Thoracic aorta (tissue), 2 donors: ENCODE measurements at regions not wholly inside any gene's neighbourhood (a gene's known extent, or its start where the extent isn't known, plus 50 kb on each side); places are given as distances from the start of the nearest gene placed in this dataset.

Experiments used
- ATAC-seq: fragments of 150-250 bp; one replicate; pipeline ENCODE4 v1.8.0; 2017; ENCODE audit warnings: low read depth; ENCODE audit not compliant: insufficient number of reproducible peaks, low FRiP score
- DNase-seq: peaks from one replicate; pipeline ENCODE4 v3.0.0-alpha.2; 2020; ENCODE audit warnings: low spot score
- H3K27ac ChIP-seq, 2 donors: fragments of 200-600 bp; sonication (generic); 1 replicate in 1 of 2; 2 replicates in 1 of 2; pipeline ENCODE4 v1.5.1; 2016; ENCODE audit warnings: mild to moderate bottlenecking in 2 of 2, moderate library complexity in 2 of 2
- H3K27me3 ChIP-seq: fragments of 200-600 bp; sonication (generic); replicated peaks from 2 replicates; pipeline ENCODE4 v1.6.0; 2016; ENCODE audit warnings: mild to moderate bottlenecking; ENCODE audit not compliant: insufficient read depth
- H3K36me3 ChIP-seq: fragments of 200-600 bp; sonication (generic); one replicate; pipeline ENCODE4 v1.5.1; 2016
- H3K4me1 ChIP-seq, 2 donors: fragments of 200-600 bp; sonication (generic); 1 replicate in 1 of 2; 2 replicates in 1 of 2; pipeline versions ENCODE4 v1.5.1 to v1.6.0; 2016; ENCODE audit warnings: low read depth in 2 of 2, mild to moderate bottlenecking in 1 of 2; ENCODE audit not compliant: control insufficient read depth in 1 of 2
- H3K4me3 ChIP-seq: fragments of 200-600 bp; sonication (generic); 2 replicates; pipeline ENCODE4 v1.5.1; 2016; ENCODE audit warnings: mild to moderate bottlenecking
- H3K9me3 ChIP-seq: fragments of 200-600 bp; sonication (generic); 2 replicates; pipeline ENCODE4 v1.5.1; 2016
- CTCF ChIP-seq: fragments of 200-600 bp; sonication (generic); IDR thresholded peaks from one replicate; pipeline ENCODE4 v1.5.1; 2019; ENCODE audit warnings: antibody characterized with exemption

GRCh38 chr11:81578571-81578970 lies 1155.1 kb downstream of the FAM181B start:
- ATAC-seq (no peak), DNase-seq (no peak)
- H3K4me3 ChIP-seq, result no peak overlapping the region
- no peaks in the 10 kb centered on the region for H3K4me1 ChIP-seq
- H3K27ac ChIP-seq, result no peak overlapping the region
- no peak for TF ChIP-seq CTCF
- no peaks in the 10 kb centered on the region for H3K36me3 ChIP-seq
- H3K9me3 ChIP-seq, result no peaks in the 10 kb centered on the region
- no peaks in the 10 kb centered on the region for H3K27me3 ChIP-seq

- H3K4me1 ChIP-seq, result no peaks in the 10 kb centered on the region
- no peaks in the 10 kb centered on the region for H3K9me3 ChIP-seq
- H3K4me3 ChIP-seq, result no peak overlapping the region
- no peaks in the 10 kb centered on the region for H3K36me3 ChIP-seq
- ATAC-seq, result no peak
- TF ChIP-seq CTCF, result no peak
- DNase-seq, result no peak
- H3K27me3 ChIP-seq, result no peaks in the 10 kb centered on the region
- no peak overlapping the region for H3K27ac ChIP-seq
Observed at GRCh38 chr11:81574301-81574700, 1159.4 kb downstream of the FAM181B start.

GRCh38 chr11:81573367-81573766 lies 1160.3 kb downstream of the FAM181B start:
- no peak for ATAC-seq
- DNase-seq, result no peak
- TF ChIP-seq CTCF, result no peak
- Histone ChIP-seq H3K27ac (no peak overlapping the region), H3K9me3 (no peaks in the 10 kb centered on the region), H3K4me3 (no peak overlapping the region), H3K36me3 (no peaks in the 10 kb centered on the region), H3K4me1 (no peaks in the 10 kb centered on the region), H3K27me3 (no peaks in the 10 kb centered on the region)

GRCh38 chr11:81570669-81571068 lies 1163.0 kb downstream of the FAM181B start:
- ATAC-seq, result no peak

GRCh38 chr11:81569999-81570398 lies 1163.7 kb downstream of the FAM181B start:
- no peak for ATAC-seq
- no peaks in the 10 kb centered on the region for H3K27me3 ChIP-seq
- H3K4me1 ChIP-seq, result no peaks in the 10 kb centered on the region
- no peak overlapping the region for H3K27ac ChIP-seq
- no peaks in the 10 kb centered on the region for H3K9me3 ChIP-seq
- no peak for TF ChIP-seq CTCF
- H3K4me3 ChIP-seq, result no peak overlapping the region
- no peak for DNase-seq
- no peaks in the 10 kb centered on the region for H3K36me3 ChIP-seq

More at GRCh38 chr11:81570669-81571068, 1163.0 kb downstream of the FAM181B start:
- TF ChIP-seq CTCF, result no peak
- no peak overlapping the region for H3K27ac ChIP-seq
- H3K4me3 ChIP-seq, result no peak overlapping the region
- H3K9me3 ChIP-seq, result no peaks in the 10 kb centered on the region
- H3K4me1 ChIP-seq, result no peaks in the 10 kb centered on the region
- no peaks in the 10 kb centered on the region for H3K36me3 ChIP-seq
- H3K27me3 ChIP-seq, result no peaks in the 10 kb centered on the region
- no peak for DNase-seq
